GM19043 (cell line): ENCODE measurements at regions not wholly inside any gene's neighbourhood (a gene's known extent, or its start where the extent isn't known, plus 50 kb on each side); places are given as distances from the start of the nearest gene placed in this dataset.
A peak's percentile ranks its signal among the peaks of the same experiment; 100 is the strongest.
"Not testable (repeated sequence)": the region's sequence is repeated elsewhere in the genome, so short reads cannot be mapped to it uniquely, and the experiment has no call there.

Experiments used
- ATAC-seq: cut with Tn5 transposase; IDR thresholded peaks from one replicate; pipeline ENCODE4 v1.9.1; 2021; ENCODE audit warnings: low read depth; ENCODE audit not compliant: unreplicated experiment

- ATAC-seq = no peak
These were observed 115.1 kb upstream of the KIF2A start for GRCh38 chr5:62190931-62191330.

GRCh38 chr5:62192958-62193357 lies 113.0 kb upstream of the KIF2A start:
- ATAC-seq = no peak

GRCh38 chr5:62196532-62196931 lies 109.5 kb upstream of the KIF2A start:
- ATAC-seq = not testable (repeated sequence)

GRCh38 chr5:62197697-62198096 lies 108.3 kb upstream of the KIF2A start:
- ATAC-seq = no peak

GRCh38 chr5:62198421-62198820 lies 107.6 kb upstream of the KIF2A start:
- no peak for ATAC-seq

GRCh38 chr5:62199792-62200716 lies 106.0 kb upstream of the KIF2A start:
- no peak for ATAC-seq

- no peak for ATAC-seq
These were observed 99.7 kb upstream of the KIF2A start for GRCh38 chr5:62206150-62206829.

- no peak for ATAC-seq
These were observed 97.7 kb upstream of the KIF2A start for GRCh38 chr5:62208218-62208852.

GRCh38 chr5:62211405-62211804 lies 94.6 kb upstream of the KIF2A start:
- no peak for ATAC-seq

GRCh38 chr5:62212648-62213047 lies 93.4 kb upstream of the KIF2A start:
- no peak for ATAC-seq

GRCh38 chr5:62214701-62215100 lies 91.3 kb upstream of the KIF2A start:
- no peak for ATAC-seq

GRCh38 chr5:62216603-62217002 lies 89.4 kb upstream of the KIF2A start:
- ATAC-seq = not testable (repeated sequence)

GRCh38 chr5:62217095-62217494 lies 88.9 kb upstream of the KIF2A start:
- ATAC-seq = not testable (repeated sequence)

- ATAC-seq = not testable (repeated sequence)
These were observed 87.1 kb upstream of the KIF2A start for GRCh38 chr5:62218860-62219259.

- not testable (repeated sequence) for ATAC-seq
These were observed 84.1 kb upstream of the KIF2A start for GRCh38 chr5:62221881-62222280.

GRCh38 chr5:62222305-62222704 lies 83.7 kb upstream of the KIF2A start:
- not testable (repeated sequence) for ATAC-seq

GRCh38 chr5:62223312-62223670 lies 82.7 kb upstream of the KIF2A start:
- peak; percentile 91 for ATAC-seq

- not testable (repeated sequence) for ATAC-seq
These were observed 80.9 kb upstream of the KIF2A start for GRCh38 chr5:62224987-62225601.

GRCh38 chr5:62230876-62231388 lies 75.1 kb upstream of the KIF2A start:
- not testable (repeated sequence) for ATAC-seq

- no peak for ATAC-seq
These were observed 74.4 kb upstream of the KIF2A start for GRCh38 chr5:62231576-62231975.

- ATAC-seq = not testable (repeated sequence)
These were observed 73.8 kb upstream of the KIF2A start for GRCh38 chr5:62232218-62232617.
